Fibroblast of lung (primary cell): ENCODE measurements at regions not wholly inside any gene's neighbourhood (a gene's known extent, or its start where the extent isn't known, plus 50 kb on each side); places are given as distances from the start of the nearest gene placed in this dataset.

Source experiments
- CTCF ChIP-seq, 2 donors: IDR thresholded peaks in 1 of 2; conservative IDR thresholded peaks in 1 of 2; 1 replicate in 1 of 2; 2 replicates in 1 of 2; pipeline ENCODE4 v1.5.1; 2011 to 2012; ENCODE audit warnings: low read length in 2 of 2, control low read depth in 1 of 2, inconsistent platforms in 1 of 2, low read depth in 1 of 2, mild to moderate bottlenecking in 1 of 2
- EZH2 ChIP-seq: IDR thresholded peaks from 2 replicates; pipeline ENCODE4 v1.5.1; 2012; ENCODE audit warnings: low read length, control low read depth, mild to moderate bottlenecking; ENCODE audit errors: missing control alignments

- TF ChIP-seq CTCF (conservative IDR thresholded peaks at IDR 0.05 in 1 of 2, IDR thresholded peaks at IDR 0.05 in 1 of 2; ENCODE audit: low read depth in 1 of 2, low read length in 2 of 2), result no peak
- TF ChIP-seq EZH2, result no peak
These were observed 176.0 kb downstream of the OLFM4 start for GRCh38 chr13:53204598-53204997.
